BE2C (cell line): ENCODE measurements at regions not wholly inside any gene's neighbourhood (a gene's known extent, or its start where the extent isn't known, plus 50 kb on each side); places are given as distances from the start of the nearest gene placed in this dataset.

ENCODE experiments used
- DNase-seq: peaks from one replicate; pipeline ENCODE4 v3.0.0-alpha.2; 2020
- H3K27me3 ChIP-seq: fragments of 250-450 bp; sonication (Bioruptor Pico); 2 replicates; pipeline ENCODE4 v1.5.1; 2020; ENCODE audit warnings: mild to moderate bottlenecking
- H3K36me3 ChIP-seq: fragments of 250-450 bp; sonication (Bioruptor Pico); 2 replicates; pipeline ENCODE4 v1.5.1; 2020; ENCODE audit warnings: mild to moderate bottlenecking
- H3K4me1 ChIP-seq: fragments of 250-450 bp; sonication (Bioruptor Pico); 2 replicates; pipeline ENCODE4 v1.5.1; 2020
- H3K4me3 ChIP-seq: 2 replicates; pipeline ENCODE4 v1.5.1; 2011; ENCODE audit warnings: low read depth, low read length
- H3K9me3 ChIP-seq: fragments of 250-450 bp; sonication (Bioruptor Pico); 2 replicates; pipeline ENCODE4 v1.5.1; 2020
- TF ChIP-seq, protein P1 (sequence below): IDR thresholded peaks from 2 replicates; pipeline ENCODE4 v1.5.1; 2012; ENCODE audit warnings: mild to moderate bottlenecking, low read depth, low read length

DNA sequence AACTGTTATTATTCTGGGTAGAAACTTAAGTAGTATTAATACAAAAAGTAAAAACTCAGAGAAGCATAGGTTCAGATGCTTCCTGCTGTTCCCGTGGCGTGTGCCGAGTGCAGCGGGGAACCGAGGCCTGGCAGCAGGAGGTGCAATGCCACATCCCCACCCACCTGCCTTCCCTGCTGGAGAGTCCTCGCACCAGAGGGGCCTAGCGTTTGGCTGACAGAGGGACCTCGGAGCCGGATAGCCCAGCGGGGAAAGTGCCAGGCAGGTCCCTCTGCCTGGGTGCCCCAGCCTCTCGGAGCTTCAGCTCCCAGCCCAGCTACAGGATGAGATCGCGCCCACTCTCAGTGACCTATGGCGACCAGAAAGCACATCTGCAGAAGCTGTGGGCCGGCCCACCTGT is 169.6 kb upstream of the GSE1 start:
- DNase-seq = no peak
- no peaks in the 10 kb centered on the region for H3K27me3 ChIP-seq
- H3K4me1 ChIP-seq = peaks cover 27% of the 10 kb centered on the region
- H3K9me3 ChIP-seq = no peaks in the 10 kb centered on the region
- H3K36me3 ChIP-seq = no peaks in the 10 kb centered on the region; the same call in 1 of the 2 replicates
- no peak overlapping the region for H3K4me3 ChIP-seq
- TF ChIP-seq, protein P1, sequence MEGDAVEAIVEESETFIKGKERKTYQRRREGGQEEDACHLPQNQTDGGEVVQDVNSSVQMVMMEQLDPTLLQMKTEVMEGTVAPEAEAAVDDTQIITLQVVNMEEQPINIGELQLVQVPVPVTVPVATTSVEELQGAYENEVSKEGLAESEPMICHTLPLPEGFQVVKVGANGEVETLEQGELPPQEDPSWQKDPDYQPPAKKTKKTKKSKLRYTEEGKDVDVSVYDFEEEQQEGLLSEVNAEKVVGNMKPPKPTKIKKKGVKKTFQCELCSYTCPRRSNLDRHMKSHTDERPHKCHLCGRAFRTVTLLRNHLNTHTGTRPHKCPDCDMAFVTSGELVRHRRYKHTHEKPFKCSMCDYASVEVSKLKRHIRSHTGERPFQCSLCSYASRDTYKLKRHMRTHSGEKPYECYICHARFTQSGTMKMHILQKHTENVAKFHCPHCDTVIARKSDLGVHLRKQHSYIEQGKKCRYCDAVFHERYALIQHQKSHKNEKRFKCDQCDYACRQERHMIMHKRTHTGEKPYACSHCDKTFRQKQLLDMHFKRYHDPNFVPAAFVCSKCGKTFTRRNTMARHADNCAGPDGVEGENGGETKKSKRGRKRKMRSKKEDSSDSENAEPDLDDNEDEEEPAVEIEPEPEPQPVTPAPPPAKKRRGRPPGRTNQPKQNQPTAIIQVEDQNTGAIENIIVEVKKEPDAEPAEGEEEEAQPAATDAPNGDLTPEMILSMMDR = no peak

DNA sequence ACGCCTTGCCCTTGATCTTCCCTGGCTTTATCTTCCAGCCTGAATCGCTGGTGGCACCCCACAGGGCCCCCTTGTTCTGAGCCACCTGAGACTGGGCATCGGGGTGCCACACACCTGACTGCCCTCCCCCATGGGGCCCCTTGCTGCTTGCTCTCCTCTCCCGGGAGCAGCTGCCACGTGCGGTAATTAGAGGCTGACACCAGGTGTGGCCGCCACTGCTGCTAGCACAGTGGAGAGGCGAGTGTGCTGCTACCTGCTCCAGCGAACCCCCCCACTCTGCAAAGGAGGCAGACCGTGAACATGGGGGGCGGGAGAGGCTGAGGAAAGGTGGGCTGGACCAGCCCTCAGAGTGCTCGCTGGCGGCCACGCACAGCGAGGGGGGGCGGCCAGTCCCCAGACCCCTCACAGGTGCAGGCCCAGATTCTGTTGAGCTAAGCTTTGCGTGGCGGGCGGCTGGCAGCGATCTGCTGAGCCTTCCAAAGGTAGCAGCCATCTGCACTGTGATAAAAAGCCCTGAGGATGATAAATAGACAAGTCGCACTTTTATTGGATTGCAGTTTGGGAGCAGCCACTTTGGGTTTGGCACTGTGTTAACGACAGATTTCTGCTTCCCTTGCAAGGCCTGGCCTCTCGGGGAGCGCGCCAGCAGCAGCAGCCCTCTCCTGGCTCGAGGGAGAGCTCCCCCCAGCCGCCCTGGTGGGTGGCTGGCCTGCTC is 167.9 kb upstream of the GSE1 start:
- peak; percentile 82 for DNase-seq
- Histone ChIP-seq H3K4me3 (no peak overlapping the region), H3K4me1 (peaks cover 37% of the 10 kb centered on the region), H3K36me3 (no peaks in the 10 kb centered on the region), H3K27me3 (no peaks in the 10 kb centered on the region), H3K9me3 (no peaks in the 10 kb centered on the region)
- TF ChIP-seq, protein P1 = no peak

DNA sequence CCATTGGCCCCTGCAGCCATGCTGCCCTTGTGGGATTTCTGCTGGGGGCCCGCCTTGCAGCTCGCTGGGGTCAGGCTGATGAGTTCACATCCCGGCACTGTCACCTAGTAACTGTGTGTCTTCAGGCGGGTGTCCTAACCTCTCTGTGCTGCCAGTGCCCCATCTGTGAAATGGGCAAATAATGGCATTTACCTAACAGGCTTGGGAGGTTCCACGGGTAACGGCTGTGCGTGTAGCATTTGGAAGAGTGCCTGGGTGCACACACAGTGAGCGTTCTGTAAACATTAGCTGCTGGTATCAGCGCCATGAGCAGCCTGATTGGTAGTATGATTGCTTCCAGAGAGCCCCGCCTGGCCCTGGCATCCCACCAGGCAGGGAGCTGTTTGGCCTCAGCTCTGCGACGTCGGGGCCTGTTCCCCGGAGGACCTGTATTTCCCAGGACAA is 167.3 kb upstream of the GSE1 start:
- TF ChIP-seq, protein P1 = no peak
- no peak overlapping the region for H3K4me3 ChIP-seq
- H3K27me3 ChIP-seq = no peaks in the 10 kb centered on the region
- no peaks in the 10 kb centered on the region for H3K9me3 ChIP-seq
- DNase-seq = peak; percentile 63
- H3K36me3 ChIP-seq = no peaks in the 10 kb centered on the region
- peaks cover 37% of the 10 kb centered on the region for H3K4me1 ChIP-seq

DNA sequence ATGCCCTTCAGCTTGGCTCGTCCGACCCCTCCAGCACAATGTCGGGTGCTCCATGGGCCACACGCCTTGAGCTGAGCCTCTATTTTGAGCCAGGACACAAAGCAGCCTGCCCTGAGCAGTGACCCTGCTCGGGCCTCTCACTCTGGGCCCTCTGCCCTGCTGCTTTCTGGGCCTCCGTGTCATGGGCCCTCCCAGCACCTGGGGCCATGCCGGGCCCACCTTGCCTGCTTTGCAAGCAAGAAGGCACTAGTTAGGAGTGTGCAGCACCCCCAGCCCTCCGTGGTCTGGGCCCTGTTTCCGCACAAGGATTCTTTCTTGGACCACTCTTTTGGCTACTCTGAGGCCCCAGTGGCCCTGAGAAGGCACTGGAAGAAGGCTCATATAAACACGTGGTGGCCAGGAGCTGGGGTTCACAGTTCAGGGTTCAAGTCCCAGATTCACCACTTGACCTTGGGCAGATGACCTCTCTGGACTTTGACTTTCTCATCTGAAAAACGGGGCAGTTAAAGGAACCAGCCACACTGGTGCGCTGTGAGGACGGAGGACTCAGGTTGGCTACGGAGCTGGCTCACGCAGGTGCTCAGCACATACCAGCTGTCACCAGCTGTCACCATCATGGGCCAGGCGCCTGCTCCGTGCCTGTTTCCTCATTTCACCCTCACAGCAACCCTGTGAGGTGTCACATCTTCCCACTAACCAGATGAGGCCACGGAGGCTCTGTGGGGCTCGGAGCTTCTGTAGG is 166.0 kb upstream of the GSE1 start:
- H3K4me1 ChIP-seq = peaks cover 38% of the 10 kb centered on the region
- no peak overlapping the region for H3K4me3 ChIP-seq
- no peaks in the 10 kb centered on the region for H3K27me3 ChIP-seq
- no peaks in the 10 kb centered on the region for H3K9me3 ChIP-seq
- TF ChIP-seq, protein P1 = no peak
- no peaks in the 10 kb centered on the region for H3K36me3 ChIP-seq
- no peak for DNase-seq

DNA sequence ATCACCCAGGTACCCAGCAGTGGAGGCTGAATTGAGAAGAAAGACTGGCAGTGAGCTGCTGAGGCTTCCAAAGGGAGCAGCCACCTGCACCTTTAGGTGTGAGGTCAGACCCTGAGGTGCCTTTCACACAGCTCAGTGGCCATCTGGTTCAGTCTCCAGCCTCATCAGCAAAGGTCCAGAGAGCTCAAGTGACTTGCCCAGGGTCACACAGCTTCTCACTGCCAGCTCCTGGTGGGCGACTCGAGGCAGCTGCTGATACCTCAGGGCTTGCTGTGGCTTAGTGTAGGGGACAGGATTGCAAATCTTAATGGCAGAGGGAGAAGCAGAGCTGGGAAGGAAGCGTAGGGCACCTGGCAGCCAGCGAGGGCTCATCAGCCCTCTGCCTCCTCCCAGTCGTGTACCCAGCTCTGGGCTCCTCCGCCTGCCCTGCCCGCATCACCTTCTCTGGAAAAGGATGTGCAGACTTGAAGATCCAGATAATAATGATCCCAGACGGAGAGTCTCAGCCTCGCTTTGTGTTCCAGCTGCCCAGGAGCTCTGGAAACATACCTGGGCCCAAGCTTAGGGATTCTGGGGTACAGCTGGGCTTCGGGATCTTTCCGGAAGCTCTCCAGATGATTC is 165.3 kb upstream of the GSE1 start:
- TF ChIP-seq, protein P1 = no peak
- Histone ChIP-seq H3K4me3 (no peak overlapping the region), H3K4me1 (peaks cover 39% of the 10 kb centered on the region), H3K9me3 (no peaks in the 10 kb centered on the region), H3K27me3 (no peaks in the 10 kb centered on the region), H3K36me3 (no peaks in the 10 kb centered on the region)
- DNase-seq = no peak
